ENCODE measurements at regions not wholly inside any gene's neighbourhood (a gene's known extent, or its start where the extent isn't known, plus 50 kb on each side); places are given as distances from the start of the nearest gene placed in this dataset.

DNA sequence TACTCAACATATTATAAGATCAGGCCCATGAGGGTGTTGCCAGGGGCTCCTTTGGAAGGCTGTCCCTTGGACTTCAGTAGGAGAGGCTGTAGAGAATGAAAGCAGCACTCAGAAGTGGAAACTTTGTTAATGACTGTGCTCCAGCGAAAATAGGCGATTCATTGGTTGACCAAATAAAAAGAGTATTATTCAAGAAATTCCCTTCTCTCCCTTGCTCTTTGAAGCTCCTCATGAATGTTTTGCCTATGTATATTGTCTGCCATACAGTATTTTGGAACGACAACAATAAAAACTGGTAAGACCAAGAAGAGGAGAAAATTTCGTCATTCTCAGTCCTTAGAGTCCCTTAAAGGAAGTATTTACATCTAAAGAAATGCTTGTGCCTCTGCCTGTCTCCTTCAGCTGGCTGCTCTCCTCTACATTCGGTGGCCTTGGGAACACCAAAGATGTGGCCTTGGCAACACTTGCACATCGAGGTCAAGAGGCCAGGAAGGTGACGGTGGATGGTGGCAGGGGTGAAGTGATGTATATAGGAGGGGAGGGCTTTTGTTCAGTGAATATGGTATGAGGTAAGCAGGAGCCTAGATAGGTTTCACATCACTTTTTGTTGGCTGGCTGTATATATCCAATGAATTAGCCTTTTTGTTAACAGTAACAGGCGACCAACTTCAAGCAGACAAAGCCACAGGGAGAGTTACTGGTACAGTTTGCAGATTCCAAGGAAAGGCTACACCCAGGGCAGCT, 95.0 kb upstream of the ACTBL2 start:
- TF ChIP-seq, protein P1, sequence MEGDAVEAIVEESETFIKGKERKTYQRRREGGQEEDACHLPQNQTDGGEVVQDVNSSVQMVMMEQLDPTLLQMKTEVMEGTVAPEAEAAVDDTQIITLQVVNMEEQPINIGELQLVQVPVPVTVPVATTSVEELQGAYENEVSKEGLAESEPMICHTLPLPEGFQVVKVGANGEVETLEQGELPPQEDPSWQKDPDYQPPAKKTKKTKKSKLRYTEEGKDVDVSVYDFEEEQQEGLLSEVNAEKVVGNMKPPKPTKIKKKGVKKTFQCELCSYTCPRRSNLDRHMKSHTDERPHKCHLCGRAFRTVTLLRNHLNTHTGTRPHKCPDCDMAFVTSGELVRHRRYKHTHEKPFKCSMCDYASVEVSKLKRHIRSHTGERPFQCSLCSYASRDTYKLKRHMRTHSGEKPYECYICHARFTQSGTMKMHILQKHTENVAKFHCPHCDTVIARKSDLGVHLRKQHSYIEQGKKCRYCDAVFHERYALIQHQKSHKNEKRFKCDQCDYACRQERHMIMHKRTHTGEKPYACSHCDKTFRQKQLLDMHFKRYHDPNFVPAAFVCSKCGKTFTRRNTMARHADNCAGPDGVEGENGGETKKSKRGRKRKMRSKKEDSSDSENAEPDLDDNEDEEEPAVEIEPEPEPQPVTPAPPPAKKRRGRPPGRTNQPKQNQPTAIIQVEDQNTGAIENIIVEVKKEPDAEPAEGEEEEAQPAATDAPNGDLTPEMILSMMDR (IDR thresholded peaks at IDR 0.05) = no peak
- TF ChIP-seq ZFX (IDR thresholded peaks at IDR 0.05; ENCODE audit: borderline replicate concordance) = no peak

All from 22Rv1 (cell line).